ENCODE measurements at regions not wholly inside any gene's neighbourhood (a gene's known extent, or its start where the extent isn't known, plus 50 kb on each side); places are given as distances from the start of the nearest gene placed in this dataset.

DNA sequence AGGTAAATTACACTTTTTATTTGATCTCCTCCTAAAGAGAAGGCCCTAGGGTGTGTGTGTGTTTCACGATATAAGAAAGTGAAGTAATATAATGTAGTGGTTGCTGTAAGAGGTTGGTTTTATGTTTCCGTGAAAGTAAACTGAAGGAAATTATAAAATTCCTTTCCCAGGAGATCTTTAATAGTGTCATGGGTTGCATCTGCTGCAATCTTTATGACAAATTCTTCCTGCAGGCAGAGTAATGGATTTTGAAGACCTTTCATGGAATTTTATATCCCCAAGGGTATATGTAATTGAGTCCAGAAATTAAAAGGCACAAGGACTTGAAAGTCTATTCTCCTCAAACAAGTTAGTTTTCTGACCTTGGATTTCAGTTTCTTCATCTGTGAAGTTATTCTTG, 538.6 kb downstream of the ANKRD50 start:
- Mint-ChIP-seq H3K4me1 (no peaks in the 10 kb centered on the region), H3K9me3 (peaks cover 6% of the 10 kb centered on the region), H3K36me3 (no peaks in the 10 kb centered on the region), H3K4me3 (no peak overlapping the region), H3K27ac (no peak overlapping the region)
- no peak for DNase-seq (ENCODE audit: low spot score in 2 of 2)
- ATAC-seq = no peak

DNA sequence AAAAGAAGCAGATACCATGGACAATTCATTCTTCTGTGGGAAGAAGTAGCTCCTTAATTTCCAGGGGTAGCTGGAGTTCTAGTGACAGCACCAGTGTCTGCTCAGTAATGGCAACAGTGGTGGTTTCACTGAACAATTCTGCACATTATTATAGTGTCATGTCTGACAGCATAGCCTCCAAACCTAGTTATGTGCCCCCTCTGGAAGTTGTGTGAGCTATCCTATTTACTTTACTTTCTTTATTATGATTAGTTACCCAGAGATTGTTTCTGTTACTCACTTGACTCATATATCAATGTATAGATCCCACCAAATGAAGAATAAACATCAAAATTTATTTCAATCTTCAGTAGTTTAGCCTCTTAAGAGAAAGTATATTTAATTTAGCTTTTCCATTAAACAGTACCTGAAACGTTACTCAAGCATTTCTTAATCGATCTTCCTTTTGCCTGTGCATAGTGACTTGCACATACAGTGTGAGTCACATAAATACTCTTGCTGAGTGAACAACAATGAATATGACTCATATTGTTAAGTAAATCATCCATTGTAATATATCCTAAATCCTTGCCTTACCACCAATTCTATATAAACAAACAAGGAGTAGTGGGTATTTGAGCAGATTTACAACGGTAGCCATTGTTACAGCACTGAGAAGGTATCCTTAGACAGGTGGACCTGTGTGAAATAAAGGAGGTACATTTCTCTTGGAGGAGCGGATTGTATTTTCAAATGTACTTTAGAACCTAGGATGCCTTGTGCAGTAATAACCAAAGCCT, 534.7 kb downstream of the ANKRD50 start:
- ATAC-seq (no peak), DNase-seq (ENCODE audit: low spot score in 2 of 2) (no peak)
- Mint-ChIP-seq H3K9me3 (peaks cover 6% of the 10 kb centered on the region), H3K27ac (no peak overlapping the region), H3K36me3 (no peaks in the 10 kb centered on the region), H3K4me1 (no peaks in the 10 kb centered on the region), H3K4me3 (no peak overlapping the region)

DNA sequence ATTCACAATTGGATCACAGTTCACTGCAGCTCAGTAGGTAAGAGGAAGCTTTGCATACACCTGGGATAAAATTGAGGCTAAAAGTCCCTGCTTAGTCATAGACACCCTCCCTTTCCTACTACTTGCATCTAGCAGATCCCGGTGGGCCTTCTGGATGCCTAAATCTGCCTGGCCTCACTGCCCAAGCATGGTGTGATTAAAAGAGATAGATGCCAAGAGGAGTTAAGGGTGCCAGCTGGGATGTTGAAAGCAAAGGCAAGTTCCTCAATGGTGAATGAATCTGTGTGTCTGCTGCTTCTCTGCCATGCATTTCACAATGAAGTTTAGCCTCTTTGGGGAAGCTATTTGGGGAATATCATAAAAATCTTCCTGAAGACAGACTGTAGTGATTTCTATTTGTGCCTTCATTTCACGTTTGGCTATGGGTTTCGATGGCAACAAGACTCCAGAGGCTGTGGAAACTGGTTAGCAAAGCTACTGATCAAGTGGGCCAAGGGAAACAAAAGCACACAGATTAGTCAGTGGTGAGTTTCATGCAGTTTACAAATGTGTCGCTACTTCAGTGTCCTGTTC, 534.0 kb downstream of the ANKRD50 start:
- Mint-ChIP-seq H3K4me1 (no peaks in the 10 kb centered on the region), H3K27ac (no peak overlapping the region), H3K36me3 (no peaks in the 10 kb centered on the region), H3K4me3 (no peak overlapping the region), H3K9me3 (peaks cover 6% of the 10 kb centered on the region)
- no peak for ATAC-seq
- no peak for DNase-seq (ENCODE audit: low spot score in 2 of 2)

DNA sequence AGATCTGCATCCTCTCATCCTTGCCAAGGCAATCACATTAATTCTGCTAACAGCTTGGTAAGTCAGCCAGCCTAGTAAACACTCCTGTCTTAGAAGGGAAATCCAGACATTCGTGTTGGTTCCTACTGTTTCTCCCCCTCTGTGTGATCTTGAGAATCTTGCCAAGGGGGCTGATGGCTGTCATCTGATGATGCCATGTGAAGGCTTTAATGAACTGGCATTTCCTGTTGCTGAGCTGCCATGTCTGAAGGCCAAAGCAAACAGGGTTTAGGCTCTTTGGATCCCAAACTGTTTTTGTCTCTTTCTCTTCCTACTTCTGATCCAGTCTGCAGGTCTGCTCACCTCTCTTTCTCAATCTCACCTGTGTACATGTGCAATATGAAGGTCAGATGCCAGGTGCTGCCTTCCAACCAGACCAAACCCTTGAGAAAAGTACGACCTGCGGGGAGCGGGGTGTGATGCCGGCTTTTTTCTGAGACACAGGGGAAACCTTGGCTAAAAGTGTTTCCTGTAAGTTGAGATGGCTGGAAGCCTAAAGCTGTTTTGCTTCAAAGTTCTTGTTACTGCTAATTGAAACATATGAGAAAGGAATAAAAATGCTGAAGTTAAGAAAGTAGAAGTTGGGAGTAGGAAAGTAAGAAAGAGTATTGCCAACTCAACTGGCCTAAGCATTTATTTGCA, 532.9 kb downstream of the ANKRD50 start:
- DNase-seq (ENCODE audit: low spot score in 2 of 2) (no peak), ATAC-seq (no peak)
- H3K4me3 Mint-ChIP-seq = no peak overlapping the region
- H3K27ac Mint-ChIP-seq = no peak overlapping the region
- peaks cover 6% of the 10 kb centered on the region for H3K9me3 Mint-ChIP-seq
- no peaks in the 10 kb centered on the region for H3K4me1 Mint-ChIP-seq
- H3K36me3 Mint-ChIP-seq = no peaks in the 10 kb centered on the region

DNA sequence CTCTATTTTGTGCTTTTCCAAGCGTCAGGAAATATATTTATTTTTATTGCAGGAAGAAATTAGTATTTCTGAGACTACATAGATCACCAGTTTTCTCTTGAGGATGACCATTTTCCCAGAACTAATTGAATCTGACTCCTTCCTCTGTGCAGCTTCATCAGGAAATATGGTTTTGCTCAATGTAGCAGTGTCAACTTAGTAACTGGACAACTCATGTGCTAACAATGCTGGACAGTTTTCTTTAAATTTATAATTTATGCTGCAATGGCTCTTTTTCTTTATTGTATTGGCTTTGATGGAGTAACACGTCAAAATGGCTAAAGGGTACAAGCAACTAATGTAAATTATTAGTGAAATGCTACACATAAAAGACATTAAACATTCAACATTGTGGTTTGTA, 531.5 kb downstream of the ANKRD50 start:
- Mint-ChIP-seq H3K36me3 (no peaks in the 10 kb centered on the region), H3K27ac (no peak overlapping the region), H3K9me3 (peaks cover 6% of the 10 kb centered on the region), H3K4me1 (no peaks in the 10 kb centered on the region), H3K4me3 (no peak overlapping the region)
- DNase-seq (ENCODE audit: low spot score in 2 of 2) (no peak), ATAC-seq (no peak)

DNA sequence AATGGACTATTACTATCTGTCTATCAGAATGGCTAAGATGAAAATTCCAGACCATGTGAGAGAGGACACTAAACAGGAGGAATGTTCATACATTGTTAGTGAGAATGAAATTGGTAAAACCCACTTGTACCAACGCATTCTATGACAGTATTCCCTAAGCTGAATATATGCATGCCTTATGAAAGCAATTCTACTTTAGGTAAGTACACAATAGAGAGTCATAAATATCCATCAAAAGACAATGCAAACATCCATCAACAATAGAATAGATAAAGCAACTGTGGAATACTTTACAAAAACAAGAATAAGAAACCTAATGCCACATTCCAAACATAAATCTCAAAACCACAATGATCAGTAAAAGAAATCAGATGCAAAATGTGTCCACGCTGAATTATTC, 529.3 kb downstream of the ANKRD50 start:
- no peaks in the 10 kb centered on the region for H3K4me1 Mint-ChIP-seq
- H3K9me3 Mint-ChIP-seq = peaks cover 3% of the 10 kb centered on the region
- ATAC-seq = no peak
- H3K4me3 Mint-ChIP-seq = no peak overlapping the region
- no peak for DNase-seq (ENCODE audit: low spot score in 2 of 2)
- no peak overlapping the region for H3K27ac Mint-ChIP-seq
- no peaks in the 10 kb centered on the region for H3K36me3 Mint-ChIP-seq

DNA sequence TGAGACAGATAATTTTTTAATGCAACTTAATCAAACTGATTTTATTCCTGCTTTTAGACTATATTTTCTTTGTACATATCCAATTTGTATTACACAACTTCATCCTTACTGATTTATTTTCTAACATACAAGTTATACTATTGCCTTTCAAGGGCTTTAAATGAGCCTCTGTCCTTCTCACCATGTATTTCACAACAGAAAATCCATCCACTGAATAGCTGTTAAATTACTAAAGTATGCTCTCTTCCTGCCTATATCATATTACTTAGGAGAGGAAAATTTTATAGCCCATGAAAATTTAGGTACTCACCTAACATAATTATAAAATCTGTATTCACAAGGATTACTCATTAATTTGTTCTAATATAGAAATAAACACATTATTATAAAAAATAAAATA, 528.6 kb downstream of the ANKRD50 start:
- ATAC-seq (no peak), DNase-seq (ENCODE audit: low spot score in 2 of 2) (no peak)
- no peak overlapping the region for H3K27ac Mint-ChIP-seq
- H3K36me3 Mint-ChIP-seq = no peaks in the 10 kb centered on the region
- no peaks in the 10 kb centered on the region for H3K4me1 Mint-ChIP-seq
- peaks cover 3% of the 10 kb centered on the region for H3K9me3 Mint-ChIP-seq
- H3K4me3 Mint-ChIP-seq = no peak overlapping the region

DNA sequence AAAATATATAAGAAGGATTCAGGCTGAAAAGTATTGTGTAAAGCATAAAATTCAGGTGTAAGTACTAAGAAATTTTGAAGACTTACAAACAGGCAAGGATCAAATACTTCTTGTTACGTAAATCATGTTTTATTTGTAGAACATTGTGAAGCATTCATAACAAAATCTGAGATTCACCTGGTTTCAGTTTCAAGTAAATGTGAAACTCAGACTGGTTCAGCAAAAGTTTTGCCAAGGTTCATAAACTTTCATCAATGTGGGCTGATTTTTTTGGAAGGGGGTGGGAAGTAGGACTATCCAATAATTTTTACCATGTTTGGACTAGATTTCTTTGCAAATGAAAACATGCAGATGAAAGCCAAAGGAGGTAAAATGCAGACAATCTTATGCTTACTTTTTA, 527.7 kb downstream of the ANKRD50 start:
- no peak for DNase-seq (ENCODE audit: low spot score in 2 of 2)
- Mint-ChIP-seq H3K9me3 (peaks cover 3% of the 10 kb centered on the region), H3K27ac (no peak overlapping the region), H3K4me3 (no peak overlapping the region), H3K4me1 (no peaks in the 10 kb centered on the region), H3K36me3 (no peaks in the 10 kb centered on the region)
- ATAC-seq = no peak

DNA sequence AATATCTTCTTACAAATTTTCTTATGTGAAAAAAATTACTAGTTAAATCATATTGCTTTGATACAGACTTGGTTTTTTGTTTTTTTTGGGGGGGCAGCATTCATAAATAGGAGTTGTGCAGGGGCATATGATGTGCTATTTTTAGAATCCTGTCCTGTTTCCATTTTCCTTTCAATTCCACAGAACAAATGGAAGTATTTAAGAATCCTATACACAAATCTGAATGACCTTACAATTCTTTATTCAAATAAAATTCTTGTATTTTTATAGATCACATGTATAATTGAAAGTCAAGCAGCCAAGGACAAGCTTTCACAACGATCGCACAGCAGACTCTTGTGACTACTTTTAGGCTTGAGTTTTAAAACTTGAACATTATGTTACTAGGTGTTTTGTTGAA, 523.9 kb downstream of the ANKRD50 start:
- peaks cover 6% of the 10 kb centered on the region for H3K9me3 Mint-ChIP-seq
- H3K4me3 Mint-ChIP-seq = no peak overlapping the region
- no peaks in the 10 kb centered on the region for H3K4me1 Mint-ChIP-seq
- H3K36me3 Mint-ChIP-seq = no peaks in the 10 kb centered on the region
- DNase-seq (ENCODE audit: low spot score in 2 of 2) = no peak
- no peak for ATAC-seq
- H3K27ac Mint-ChIP-seq = no peak overlapping the region

DNA sequence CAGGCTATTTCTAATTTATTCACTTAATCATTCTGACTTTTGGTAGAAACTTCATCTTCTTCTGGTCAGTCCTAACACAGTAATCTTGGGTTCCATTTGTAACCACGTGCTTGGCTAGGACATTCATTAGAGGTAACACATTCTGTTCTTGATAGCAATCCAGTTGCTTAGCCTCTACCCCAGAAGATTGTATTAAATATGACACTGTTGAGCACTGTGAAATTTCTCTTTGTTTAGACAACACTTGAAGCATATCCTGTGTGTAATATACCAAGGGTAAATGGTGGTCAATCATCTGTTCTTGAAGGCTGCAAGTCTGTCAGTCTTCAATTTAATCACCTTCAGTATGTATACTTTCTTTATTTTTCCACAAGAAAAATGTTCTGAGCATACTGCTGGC, 523.0 kb downstream of the ANKRD50 start:
- no peaks in the 10 kb centered on the region for H3K4me1 Mint-ChIP-seq
- DNase-seq (ENCODE audit: low spot score in 2 of 2) = no peak
- H3K4me3 Mint-ChIP-seq = no peak overlapping the region
- peaks cover 6% of the 10 kb centered on the region for H3K9me3 Mint-ChIP-seq
- ATAC-seq = no peak
- no peak overlapping the region for H3K27ac Mint-ChIP-seq
- no peaks in the 10 kb centered on the region for H3K36me3 Mint-ChIP-seq

DNA sequence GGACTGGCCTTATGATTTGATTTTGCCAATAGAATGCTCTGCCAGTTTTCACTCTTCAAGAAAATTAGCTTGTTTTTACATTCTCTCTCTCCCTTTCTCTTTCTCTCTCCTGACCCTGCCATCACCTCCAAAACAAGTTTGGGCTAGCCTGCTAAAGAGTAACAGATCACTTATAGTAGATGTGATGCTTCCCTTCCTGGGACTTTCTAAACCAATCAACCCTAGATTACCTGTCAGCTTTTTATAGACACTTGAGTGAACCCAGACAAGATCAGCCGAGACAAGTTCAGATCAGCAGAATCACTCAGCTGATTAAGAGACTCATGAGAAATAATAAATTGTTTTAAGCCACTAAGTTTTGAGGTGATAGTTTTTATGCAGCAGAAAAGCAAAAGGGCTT, 521.2 kb downstream of the ANKRD50 start:
- no peak overlapping the region for H3K4me3 Mint-ChIP-seq
- H3K27ac Mint-ChIP-seq = no peak overlapping the region

DNA sequence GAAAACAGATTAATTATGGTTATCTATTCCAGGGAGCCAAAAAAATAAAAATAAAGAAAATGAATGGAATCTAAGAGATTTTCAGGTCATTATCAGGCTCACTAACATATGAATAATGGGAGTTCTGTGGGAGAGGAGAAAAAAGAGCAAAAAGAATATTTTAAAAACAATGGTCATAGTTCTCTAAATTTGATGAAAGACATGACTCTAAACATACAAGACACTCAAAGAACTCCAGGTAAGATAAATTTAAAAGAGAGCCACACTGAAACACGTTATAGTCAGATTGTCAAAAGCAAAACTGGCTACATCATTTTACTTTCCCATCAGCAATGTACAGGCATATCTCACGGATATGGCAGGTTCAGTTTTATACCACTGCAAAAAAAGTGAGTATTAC, 520.0 kb downstream of the ANKRD50 start:
- H3K4me3 Mint-ChIP-seq = no peak overlapping the region
- DNase-seq (ENCODE audit: low spot score in 2 of 2) = no peak

More for the DNA sequence above, 521.2 kb downstream of the ANKRD50 start:
- ATAC-seq (no peak), DNase-seq (ENCODE audit: low spot score in 2 of 2) (no peak)
- H3K9me3 Mint-ChIP-seq = peaks cover 14% of the 10 kb centered on the region
- H3K4me1 Mint-ChIP-seq = no peaks in the 10 kb centered on the region
- H3K36me3 Mint-ChIP-seq = no peaks in the 10 kb centered on the region

DNA sequence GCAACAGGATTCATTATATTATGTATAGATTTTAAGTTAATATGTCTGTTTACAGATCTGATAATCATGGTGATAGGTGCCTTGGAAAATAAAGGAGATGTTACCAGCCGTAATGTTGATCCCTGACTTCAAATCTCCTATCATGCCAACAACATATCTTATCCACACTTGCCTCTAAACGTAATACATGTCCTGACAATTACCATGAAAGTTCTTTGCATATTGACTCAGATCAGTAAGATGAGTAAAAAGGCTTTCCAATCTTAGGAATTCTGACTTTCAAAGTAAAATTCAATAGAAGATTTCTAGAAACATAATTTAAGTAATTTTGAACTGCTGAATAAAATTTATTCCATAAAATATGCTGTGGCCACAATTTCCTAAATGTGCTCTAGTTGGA, 513.3 kb downstream of the ANKRD50 start:
- no peak overlapping the region for H3K4me3 Mint-ChIP-seq
- no peaks in the 10 kb centered on the region for H3K36me3 Mint-ChIP-seq
- no peak for ATAC-seq
- H3K27ac Mint-ChIP-seq = no peak overlapping the region
- peaks cover 13% of the 10 kb centered on the region for H3K9me3 Mint-ChIP-seq
- no peaks in the 10 kb centered on the region for H3K4me1 Mint-ChIP-seq
- DNase-seq (ENCODE audit: low spot score in 2 of 2) = no peak

More for the DNA sequence above, 520.0 kb downstream of the ANKRD50 start:
- no peaks in the 10 kb centered on the region for H3K4me1 Mint-ChIP-seq
- no peak overlapping the region for H3K27ac Mint-ChIP-seq
- H3K9me3 Mint-ChIP-seq = peaks cover 19% of the 10 kb centered on the region
- no peak for ATAC-seq
- H3K36me3 Mint-ChIP-seq = no peaks in the 10 kb centered on the region

DNA sequence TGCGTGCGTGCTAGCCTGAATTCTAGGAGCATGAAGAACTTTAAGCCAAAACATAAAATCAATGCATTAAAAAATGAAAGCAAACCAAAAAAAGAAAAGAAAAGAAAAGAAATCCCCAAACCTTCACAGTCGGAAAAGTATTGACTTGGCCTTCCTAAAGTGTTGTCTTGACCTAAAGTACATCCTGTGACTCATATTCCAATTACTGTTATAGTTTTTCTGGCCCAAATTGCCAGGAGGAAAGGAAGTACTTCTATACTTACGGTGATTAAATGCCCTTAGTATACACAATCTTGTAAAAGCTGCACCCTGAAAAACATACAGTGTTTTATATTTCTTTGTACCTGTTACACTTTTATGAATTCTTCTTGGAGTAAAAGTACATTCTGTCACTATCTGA, 512.8 kb downstream of the ANKRD50 start:
- no peak overlapping the region for H3K27ac Mint-ChIP-seq
- no peaks in the 10 kb centered on the region for H3K36me3 Mint-ChIP-seq
- no peak for DNase-seq (ENCODE audit: low spot score in 2 of 2)

DNA sequence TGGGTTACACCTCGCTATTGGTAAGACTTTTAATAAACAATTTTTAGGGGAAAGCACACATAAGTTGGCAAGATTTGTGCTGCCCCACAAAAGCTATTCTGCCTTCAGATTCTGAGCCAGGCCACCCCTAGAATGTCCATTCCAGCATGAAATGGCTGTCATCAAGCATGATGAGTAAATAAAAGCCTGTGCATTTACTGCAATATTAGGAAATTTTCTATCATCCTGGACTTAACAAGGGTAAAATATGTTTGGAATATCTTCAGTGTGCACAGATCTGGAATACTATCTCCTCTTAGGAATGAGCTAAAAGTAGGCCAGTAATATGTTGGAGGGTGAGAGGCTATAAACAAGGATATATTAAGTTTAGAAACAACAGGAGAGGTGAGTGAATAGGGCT, 510.9 kb downstream of the ANKRD50 start:
- ATAC-seq (no peak), DNase-seq (ENCODE audit: low spot score in 2 of 2) (no peak)
- H3K4me3 Mint-ChIP-seq = no peak overlapping the region
- peaks cover 2% of the 10 kb centered on the region for H3K9me3 Mint-ChIP-seq
- H3K36me3 Mint-ChIP-seq = no peaks in the 10 kb centered on the region
- no peaks in the 10 kb centered on the region for H3K4me1 Mint-ChIP-seq
- H3K27ac Mint-ChIP-seq = no peak overlapping the region

More for the DNA sequence above, 512.8 kb downstream of the ANKRD50 start:
- H3K4me3 Mint-ChIP-seq = no peak overlapping the region
- peaks cover 13% of the 10 kb centered on the region for H3K9me3 Mint-ChIP-seq
- no peak for ATAC-seq
- no peaks in the 10 kb centered on the region for H3K4me1 Mint-ChIP-seq

DNA sequence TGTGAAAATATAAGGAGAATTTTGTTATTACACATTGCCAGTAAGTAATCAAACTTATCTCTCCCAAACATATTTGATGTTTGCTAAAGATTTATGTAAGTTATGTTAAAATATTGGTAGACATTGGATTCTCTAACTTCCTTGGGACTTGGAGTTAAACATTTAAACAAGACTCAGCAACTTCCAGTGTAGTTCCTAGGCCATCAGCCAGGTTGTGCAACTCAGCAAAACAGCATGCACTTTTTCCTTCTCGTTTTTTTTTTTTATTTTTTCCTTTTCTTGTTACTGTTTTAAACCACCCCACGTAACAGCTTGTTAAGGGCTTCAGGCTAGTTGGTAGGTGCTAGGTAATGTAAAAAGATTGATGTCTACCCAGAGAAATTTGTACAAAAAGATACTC, 510.4 kb downstream of the ANKRD50 start:
- Mint-ChIP-seq H3K36me3 (no peaks in the 10 kb centered on the region), H3K27ac (no peak overlapping the region), H3K4me3 (no peak overlapping the region), H3K4me1 (no peaks in the 10 kb centered on the region), H3K9me3 (no peaks in the 10 kb centered on the region)
- DNase-seq (ENCODE audit: low spot score in 2 of 2) = no peak
- no peak for ATAC-seq

Data from stimulated activated effector memory CD8-positive, alpha-beta T cell treated with anti-CD3 and anti-CD28 coated beads, Interleukin-12 subunit alpha, Interleukin-12 subunit beta, amount 100 ng/mL, for 72 hours (primary cell).